Stromal cell of bone marrow (primary cell): ENCODE measurements at regions not wholly inside any gene's neighbourhood (a gene's known extent, or its start where the extent isn't known, plus 50 kb on each side); places are given as distances from the start of the nearest gene placed in this dataset.
A peak's percentile ranks its signal among the peaks of the same experiment; 100 is the strongest.
"Not testable (repeated sequence)": the region's sequence is repeated elsewhere in the genome, so short reads cannot be mapped to it uniquely, and the experiment has no call there.

Source experiments
- DNase-seq: peaks from one replicate; pipeline ENCODE4 v3.0.0-alpha.2; 2012; ENCODE audit warnings: low read depth

- no peak for DNase-seq
These were observed 224.1 kb downstream of the BUB3 start for GRCh38 chr10:123378302-123378701.

DNA sequence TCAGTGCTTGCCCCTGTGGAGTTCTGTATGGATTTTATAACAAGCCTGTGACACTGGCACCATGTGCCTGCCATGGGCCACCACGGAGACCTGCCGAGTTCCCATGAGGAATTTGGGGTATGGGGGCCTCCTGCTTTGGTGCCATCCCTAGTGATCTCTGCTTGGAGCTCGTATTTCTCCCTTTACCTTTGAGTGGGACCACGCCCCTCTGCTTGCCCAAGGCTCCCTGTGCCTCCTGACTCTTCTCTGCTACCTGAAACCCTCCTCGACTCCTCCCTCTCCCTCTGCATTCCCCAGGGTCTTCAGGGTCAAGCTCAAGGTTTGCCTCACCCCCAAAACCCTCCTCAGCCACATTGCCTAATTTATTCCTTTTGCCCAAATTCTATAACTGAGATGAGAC, 225.0 kb downstream of the BUB3 start:
- no peak for DNase-seq

GRCh38 chr10:123380491-123381085, 226.4 kb downstream of the BUB3 start:
- DNase-seq, result peak; percentile 21

DNA sequence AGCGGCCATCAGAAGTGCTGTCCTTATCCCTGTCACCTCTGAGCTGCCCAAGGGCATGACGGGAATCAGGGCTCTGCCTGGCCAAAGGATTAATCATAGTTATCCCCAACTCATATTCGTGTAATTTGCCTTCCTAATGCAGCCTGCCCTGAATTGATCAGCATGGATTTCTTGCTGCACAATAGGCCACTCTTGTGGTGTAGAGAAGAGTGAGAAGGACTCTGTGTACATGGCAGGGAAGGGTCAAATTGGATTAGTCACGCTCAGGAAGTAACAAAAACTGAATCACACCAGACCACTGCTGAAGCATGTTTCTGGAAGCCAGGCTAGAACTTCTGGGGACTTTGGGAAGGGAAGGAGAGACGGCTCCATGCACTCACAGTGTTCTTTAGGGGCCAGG, 227.0 kb downstream of the BUB3 start:
- peak; percentile 4 for DNase-seq

DNA sequence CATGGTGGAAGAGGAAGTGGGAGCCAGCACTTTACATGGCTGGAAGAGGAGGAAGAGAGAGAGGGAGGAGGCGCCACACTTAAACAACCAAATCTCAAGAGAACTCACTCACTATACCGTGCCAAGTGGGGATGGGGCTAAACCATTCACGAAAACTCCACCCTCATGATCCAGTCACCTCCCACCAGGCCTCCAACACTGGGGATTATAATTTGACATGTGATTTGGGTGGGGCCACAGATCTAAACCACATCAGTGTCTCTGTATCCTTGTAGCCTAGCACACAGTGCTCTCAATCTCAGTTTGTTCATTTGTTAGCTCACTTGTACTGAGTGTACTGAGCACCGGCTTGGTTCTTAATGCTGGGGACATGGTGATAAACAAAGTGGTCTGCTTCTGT, 228.3 kb downstream of the BUB3 start:
- no peak for DNase-seq

DNA sequence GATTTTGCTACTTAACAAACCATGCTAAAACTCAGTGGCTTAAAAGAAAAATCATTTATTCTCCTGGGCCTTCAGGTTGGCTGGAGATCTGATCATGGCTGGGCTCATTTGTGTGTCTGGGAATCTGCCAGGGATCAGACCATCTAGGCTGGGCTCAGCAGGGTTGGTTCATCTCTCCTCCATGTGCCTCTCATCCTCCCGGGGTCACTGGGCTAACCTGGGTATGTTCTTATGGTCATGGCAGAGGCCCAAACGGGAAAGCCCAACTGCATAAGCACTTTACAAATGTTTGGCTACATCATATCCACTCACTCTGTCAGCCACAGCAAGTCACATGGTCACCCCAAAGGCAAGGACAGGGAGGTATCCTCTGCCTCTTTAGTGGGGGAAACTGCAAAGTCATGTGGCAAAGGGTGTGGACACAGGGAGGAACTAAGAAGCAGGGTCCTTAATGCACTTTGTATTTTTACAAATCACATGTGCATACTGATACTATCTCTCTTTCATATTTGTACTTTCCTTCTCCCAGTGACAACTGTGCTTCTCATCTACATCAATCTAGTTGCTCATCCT, 231.4 kb downstream of the BUB3 start:
- no peak for DNase-seq

DNA sequence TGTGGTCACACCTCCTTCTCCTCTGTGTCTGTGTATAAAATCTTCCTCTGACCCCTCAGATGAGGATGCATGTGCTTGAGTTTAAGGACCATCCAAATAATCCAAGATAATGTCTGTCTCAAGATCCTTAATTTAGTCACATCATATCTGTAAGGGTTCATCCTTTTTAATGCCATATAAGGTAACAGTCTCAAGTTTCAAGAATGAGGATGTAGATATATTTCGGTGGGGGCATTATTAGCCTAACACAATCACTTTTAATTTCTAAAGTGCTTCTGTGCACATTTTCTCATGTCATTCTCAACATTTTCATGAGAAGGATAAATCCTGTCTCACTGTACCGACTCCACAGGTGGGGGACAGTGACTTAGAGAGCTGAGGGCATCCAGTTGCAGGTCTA, 235.3 kb downstream of the BUB3 start:
- DNase-seq, result no peak

DNA sequence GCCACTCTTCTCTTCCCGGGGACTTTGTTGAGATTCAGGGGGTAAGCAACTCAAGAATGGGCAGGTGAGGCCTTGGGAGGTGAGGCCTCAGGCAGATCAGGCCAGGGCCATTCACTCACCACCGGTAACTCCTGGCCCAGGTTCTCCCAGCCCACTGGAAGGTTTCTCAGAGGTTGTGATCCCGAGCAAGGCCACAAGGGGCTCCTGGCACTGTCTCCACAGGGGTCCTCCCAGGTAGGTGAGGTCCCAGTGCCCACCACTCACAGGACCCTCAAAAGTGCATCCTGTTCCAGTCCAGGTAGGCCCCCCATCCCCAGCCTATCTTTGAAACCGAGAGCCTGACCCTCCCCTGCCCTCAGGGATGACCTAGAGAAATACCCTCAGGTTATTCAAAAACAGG, 236.1 kb downstream of the BUB3 start:
- no peak for DNase-seq

DNA sequence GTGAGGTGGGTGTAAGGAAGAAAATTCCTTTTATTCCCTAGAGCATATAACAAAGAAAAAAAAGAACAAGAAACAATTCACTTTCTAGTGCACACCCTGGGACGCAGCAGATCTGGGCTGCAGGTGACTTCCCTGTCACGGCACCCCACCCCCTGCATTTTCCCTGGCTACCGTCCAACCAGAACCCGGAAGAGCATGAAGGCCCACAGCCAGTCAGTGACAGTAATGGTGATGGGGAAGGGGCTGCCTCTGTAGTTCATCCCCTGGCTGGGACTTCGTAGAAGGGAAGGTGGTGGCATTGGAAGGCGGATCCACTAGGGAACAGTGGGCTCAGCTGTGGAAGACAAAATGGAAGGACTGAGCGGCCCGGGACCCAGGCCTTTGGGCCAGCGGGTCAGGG, 236.7 kb downstream of the BUB3 start:
- no peak for DNase-seq

DNA sequence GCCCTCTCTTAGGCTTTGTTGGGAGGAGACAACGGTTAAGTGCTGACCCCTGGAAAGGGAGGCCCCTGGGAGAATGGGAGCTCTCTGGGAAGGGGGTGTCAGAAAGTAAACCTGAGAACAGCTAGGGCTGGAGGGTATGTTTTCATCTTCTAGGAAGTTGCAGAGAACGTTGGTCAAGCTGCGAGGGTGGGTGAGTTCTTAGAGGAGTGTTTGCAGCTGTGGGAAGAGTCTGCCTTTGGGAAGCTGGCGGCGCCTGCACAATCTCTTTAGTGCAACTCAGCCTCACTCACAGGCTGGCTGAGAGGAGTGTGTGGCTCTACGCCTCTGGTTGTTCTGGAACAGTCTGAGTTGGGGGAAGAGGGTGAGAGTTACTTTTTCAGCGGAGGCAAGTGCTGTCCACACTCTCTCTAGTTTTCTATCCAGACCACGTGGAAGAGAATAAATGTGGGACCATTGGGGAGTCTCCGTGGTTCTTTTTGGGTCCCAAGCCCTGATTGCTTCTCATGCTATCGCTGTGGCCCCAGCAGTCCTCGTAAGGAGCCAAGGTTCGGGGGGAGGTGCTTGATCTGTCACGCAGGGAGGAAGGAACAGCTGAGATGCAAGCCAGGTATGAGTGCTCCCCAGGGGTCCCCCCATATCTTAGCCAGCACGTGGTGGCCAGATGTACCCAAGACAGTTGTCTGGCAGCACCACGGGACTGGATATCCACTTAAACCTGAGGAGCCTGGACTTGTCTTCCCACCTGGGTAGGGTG, 237.2 kb downstream of the BUB3 start:
- DNase-seq, result no peak

- DNase-seq, result no peak
These were observed 238.2 kb downstream of the BUB3 start for GRCh38 chr10:123392182-123392963.

DNA sequence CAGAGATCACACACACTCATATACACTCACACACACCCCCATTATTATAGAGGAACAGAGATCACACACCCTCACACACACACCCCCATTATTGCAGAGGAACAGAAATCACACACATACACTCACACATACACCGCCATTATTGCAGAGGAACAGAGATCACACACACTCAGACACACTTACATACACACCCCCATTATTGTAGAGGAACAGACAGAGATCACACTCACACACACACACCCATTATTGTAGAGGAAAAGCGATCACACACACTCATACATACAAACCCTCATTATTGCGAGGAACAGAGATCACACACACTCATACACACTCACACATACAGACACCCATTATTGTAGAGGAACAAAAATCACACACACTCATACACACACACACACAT, 239.0 kb downstream of the BUB3 start:
- no peak for DNase-seq

DNA sequence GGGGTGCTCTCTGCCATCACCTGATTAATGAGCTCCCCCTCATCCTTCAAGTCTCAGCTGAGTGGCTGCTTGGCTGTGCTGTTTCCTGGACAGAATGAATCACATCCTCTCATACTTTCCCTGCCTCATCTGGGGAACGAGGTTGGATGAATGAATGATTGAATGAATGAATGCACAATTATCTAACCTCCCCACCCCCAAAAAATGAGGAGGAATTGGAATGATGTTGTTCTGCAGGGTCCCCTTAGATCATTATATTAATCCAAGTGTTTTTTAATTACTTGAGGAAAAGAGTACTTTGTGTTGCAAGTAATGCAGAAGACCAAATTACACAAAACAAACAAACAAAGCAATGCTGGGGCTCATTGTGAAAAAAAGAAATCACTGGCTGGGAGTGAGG, 240.2 kb downstream of the BUB3 start:
- DNase-seq, result no peak

- not testable (repeated sequence) for DNase-seq
These were observed 241.0 kb downstream of the BUB3 start for GRCh38 chr10:123395234-123395633.

GRCh38 chr10:123395906-123396305, 241.7 kb downstream of the BUB3 start:
- DNase-seq, result no peak

DNA sequence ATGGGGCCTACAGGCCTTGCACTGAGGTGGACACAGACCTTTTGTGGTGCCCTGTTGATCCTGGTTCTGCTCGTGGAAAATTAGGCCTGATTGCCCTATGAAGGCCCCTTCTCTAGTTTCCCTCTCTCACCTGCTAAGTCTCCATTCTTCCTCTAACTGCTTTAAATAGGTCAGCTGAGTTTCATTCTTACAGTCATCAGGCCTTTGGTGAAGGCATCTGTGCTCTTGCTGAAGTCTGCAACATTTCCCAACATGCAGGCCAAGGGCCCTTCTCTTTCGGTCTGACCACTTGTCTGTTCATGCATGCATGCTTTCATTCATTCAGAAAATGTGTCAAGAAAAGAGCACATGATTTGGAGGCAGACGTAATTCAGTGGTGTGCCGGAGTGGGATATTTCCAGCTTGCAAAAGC, 244.0 kb downstream of the BUB3 start:
- no peak for DNase-seq

GRCh38 chr10:123398756-123399155, 244.6 kb downstream of the BUB3 start:
- DNase-seq, result no peak

DNA sequence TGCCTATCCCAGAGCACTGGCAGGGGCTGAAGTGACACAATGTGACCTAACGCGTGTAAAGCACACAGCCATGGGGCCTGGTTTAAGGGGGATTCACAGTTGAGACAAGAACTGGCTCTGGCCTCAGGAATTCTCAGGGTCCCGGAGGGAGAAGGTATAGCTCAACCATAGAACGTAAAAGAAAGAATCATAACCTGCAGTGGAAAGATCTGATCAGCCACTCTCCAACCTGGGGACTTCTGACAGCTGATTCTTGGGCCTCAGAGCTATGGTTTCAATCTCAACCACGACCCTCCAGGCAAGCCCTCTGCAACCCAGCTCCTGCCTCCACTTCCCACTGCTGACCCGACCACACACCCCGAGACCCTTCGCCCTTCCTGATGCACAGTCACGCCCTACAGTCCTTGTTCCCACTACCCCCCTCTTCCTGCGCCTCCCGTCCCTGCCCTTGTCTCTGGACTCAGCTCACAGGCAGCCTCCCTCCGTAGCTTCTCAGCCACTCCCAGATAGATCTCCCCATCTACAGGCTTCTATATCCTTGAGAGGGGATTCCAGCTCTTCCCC, 245.2 kb downstream of the BUB3 start:
- no peak for DNase-seq

GRCh38 chr10:123402021-123402420, 247.8 kb downstream of the BUB3 start:
- DNase-seq, result no peak

DNA sequence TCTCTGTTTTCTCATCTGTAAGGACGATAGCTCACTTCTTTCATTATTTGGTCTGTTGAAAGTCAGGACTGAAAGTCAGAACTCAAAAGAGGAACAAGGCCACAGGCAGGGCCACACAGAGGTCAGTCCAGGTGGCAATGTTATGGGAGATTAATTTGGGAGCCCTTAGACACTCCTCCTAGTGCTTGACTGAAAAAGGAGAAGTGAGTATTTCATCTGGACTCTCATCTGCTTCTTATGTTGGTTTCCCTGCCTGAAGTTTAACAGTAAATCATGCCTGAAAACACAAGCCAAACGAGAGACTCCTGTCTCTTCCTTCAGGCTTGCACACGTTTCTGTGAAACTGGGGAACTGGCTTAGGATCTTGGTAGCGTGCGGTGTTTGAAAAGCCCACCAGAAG, 248.5 kb downstream of the BUB3 start:
- no peak for DNase-seq

- no peak for DNase-seq
These were observed 250.2 kb downstream of the BUB3 start for GRCh38 chr10:123404357-123404756.

DNA sequence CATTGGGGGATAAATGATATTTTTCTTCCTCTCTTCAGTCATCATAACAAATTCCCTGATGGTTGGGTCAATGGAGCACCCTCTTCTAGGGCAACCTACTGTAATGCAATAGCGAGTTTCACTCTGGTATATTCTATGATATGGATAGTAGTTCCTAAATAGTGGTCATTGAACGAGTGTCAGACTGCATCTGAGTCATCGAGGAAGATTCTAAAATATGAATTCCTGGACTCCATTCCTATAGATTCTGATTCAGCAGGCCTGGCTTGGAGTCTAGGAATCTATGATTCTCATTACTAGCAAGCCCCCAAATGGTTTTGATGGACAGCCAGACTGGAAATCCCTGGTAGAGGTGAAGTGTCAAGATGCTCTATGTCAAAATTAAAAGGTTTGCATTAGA, 254.5 kb downstream of the BUB3 start:
- no peak for DNase-seq

- no peak for DNase-seq
These were observed 255.2 kb downstream of the BUB3 start for GRCh38 chr10:123409426-123409825.
